ENCODE measurements at regions not wholly inside any gene's neighbourhood (a gene's known extent, or its start where the extent isn't known, plus 50 kb on each side); places are given as distances from the start of the nearest gene placed in this dataset.

DNA sequence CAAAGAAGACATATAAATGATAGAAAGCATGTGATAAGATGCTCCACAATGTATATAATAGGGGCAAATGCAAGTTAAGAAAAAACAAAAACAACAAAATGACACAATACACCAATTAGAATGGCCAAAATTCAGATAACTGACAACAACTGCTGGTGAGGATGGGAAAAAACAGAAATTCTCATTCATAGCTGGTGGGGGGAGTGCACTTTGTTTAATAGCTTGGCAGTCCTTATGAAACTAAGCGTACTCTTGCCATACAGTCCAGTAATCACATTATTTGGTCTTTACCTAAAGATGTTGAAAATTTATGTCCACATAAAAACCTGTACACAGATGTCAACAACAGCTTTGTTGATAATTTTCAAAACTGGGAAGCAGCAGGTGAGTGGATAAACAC is 791.1 kb upstream of the CDH10 start:
- TF ChIP-seq, protein P1, sequence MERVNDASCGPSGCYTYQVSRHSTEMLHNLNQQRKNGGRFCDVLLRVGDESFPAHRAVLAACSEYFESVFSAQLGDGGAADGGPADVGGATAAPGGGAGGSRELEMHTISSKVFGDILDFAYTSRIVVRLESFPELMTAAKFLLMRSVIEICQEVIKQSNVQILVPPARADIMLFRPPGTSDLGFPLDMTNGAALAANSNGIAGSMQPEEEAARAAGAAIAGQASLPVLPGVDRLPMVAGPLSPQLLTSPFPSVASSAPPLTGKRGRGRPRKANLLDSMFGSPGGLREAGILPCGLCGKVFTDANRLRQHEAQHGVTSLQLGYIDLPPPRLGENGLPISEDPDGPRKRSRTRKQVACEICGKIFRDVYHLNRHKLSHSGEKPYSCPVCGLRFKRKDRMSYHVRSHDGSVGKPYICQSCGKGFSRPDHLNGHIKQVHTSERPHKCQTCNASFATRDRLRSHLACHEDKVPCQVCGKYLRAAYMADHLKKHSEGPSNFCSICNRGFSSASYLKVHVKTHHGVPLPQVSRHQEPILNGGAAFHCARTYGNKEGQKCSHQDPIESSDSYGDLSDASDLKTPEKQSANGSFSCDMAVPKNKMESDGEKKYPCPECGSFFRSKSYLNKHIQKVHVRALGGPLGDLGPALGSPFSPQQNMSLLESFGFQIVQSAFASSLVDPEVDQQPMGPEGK (CRISPR knock-in tag; IDR thresholded peaks at IDR 0.05; ENCODE audit: borderline replicate concordance) = no peak
- TF ChIP-seq, protein P2, sequence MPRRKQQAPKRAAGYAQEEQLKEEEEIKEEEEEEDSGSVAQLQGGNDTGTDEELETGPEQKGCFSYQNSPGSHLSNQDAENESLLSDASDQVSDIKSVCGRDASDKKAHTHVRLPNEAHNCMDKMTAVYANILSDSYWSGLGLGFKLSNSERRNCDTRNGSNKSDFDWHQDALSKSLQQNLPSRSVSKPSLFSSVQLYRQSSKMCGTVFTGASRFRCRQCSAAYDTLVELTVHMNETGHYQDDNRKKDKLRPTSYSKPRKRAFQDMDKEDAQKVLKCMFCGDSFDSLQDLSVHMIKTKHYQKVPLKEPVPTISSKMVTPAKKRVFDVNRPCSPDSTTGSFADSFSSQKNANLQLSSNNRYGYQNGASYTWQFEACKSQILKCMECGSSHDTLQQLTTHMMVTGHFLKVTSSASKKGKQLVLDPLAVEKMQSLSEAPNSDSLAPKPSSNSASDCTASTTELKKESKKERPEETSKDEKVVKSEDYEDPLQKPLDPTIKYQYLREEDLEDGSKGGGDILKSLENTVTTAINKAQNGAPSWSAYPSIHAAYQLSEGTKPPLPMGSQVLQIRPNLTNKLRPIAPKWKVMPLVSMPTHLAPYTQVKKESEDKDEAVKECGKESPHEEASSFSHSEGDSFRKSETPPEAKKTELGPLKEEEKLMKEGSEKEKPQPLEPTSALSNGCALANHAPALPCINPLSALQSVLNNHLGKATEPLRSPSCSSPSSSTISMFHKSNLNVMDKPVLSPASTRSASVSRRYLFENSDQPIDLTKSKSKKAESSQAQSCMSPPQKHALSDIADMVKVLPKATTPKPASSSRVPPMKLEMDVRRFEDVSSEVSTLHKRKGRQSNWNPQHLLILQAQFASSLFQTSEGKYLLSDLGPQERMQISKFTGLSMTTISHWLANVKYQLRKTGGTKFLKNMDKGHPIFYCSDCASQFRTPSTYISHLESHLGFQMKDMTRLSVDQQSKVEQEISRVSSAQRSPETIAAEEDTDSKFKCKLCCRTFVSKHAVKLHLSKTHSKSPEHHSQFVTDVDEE (CRISPR knock-in tag; IDR thresholded peaks at IDR 0.05) = no peak
- TF ChIP-seq GLIS3 (CRISPR knock-in tag; IDR thresholded peaks at IDR 0.05) = no peak
- no peak for TF ChIP-seq ARNTL (CRISPR knock-in tag; IDR thresholded peaks at IDR 0.05; ENCODE audit: borderline replicate concordance, low read depth)
- TF ChIP-seq ZFP30 (CRISPR knock-in tag; IDR thresholded peaks at IDR 0.05) = no peak
- TF ChIP-seq, protein P3, sequence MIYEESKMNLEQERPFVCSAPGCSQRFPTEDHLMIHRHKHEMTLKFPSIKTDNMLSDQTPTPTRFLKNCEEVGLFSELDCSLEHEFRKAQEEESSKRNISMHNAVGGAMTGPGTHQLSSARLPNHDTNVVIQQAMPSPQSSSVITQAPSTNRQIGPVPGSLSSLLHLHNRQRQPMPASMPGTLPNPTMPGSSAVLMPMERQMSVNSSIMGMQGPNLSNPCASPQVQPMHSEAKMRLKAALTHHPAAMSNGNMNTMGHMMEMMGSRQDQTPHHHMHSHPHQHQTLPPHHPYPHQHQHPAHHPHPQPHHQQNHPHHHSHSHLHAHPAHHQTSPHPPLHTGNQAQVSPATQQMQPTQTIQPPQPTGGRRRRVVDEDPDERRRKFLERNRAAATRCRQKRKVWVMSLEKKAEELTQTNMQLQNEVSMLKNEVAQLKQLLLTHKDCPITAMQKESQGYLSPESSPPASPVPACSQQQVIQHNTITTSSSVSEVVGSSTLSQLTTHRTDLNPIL (CRISPR knock-in tag; IDR thresholded peaks at IDR 0.05; ENCODE audit: low read depth) = no peak
- no peak for TF ChIP-seq TCF4 (CRISPR knock-in tag; IDR thresholded peaks at IDR 0.05; ENCODE audit: borderline replicate concordance)
- TF ChIP-seq BACH2 (CRISPR knock-in tag; IDR thresholded peaks at IDR 0.05; ENCODE audit: borderline replicate concordance) = no peak
- no peak for TF ChIP-seq ZNF565 (CRISPR knock-in tag; conservative IDR thresholded peaks at IDR 0.05; ENCODE audit: low read depth)
- TF ChIP-seq OSR1 (CRISPR knock-in tag; IDR thresholded peaks at IDR 0.05) = no peak
- TF ChIP-seq CSDC2 (CRISPR knock-in tag; IDR thresholded peaks at IDR 0.05) = no peak
- no peak for TF ChIP-seq ZC3H10 (CRISPR knock-in tag; IDR thresholded peaks at IDR 0.05)

Data from SK-N-SH treated with all-trans-retinoic acid at 6 μM for 48 hours (cell line).